Liver (tissue), 3 donors: ENCODE measurements at regions not wholly inside any gene's neighbourhood (a gene's known extent, or its start where the extent isn't known, plus 50 kb on each side); places are given as distances from the start of the nearest gene placed in this dataset.

Source experiments
- ATF3 ChIP-seq: IDR thresholded peaks from 2 replicates; pipeline ENCODE4 v1.6.1; 2016; ENCODE audit warnings: antibody characterized with exemption
- EGR1 ChIP-seq, 2 donors: IDR thresholded peaks; 2 replicates each; pipeline ENCODE4 v1.6.1; 2016 to 2018; ENCODE audit warnings: antibody characterized with exemption in 2 of 2, low read depth in 2 of 2
- FOXA1 ChIP-seq: IDR thresholded peaks from 2 replicates; pipeline ENCODE4 v1.6.1; 2016; ENCODE audit warnings: antibody characterized with exemption
- GABPA ChIP-seq, 2 donors: IDR thresholded peaks in 1 of 2; conservative IDR thresholded peaks in 1 of 2; 2 replicates each; pipeline ENCODE4 v1.6.1; 2016; ENCODE audit warnings: antibody characterized with exemption in 2 of 2, mild to moderate bottlenecking in 1 of 2, moderate library complexity in 1 of 2
- HNF4A ChIP-seq, 2 donors: conservative IDR thresholded peaks; 2 replicates each; pipeline ENCODE4 v1.6.1; 2016; ENCODE audit warnings: antibody characterized with exemption in 2 of 2, mild to moderate bottlenecking in 2 of 2
- JUND ChIP-seq, 2 donors: IDR thresholded peaks; 2 replicates each; pipeline ENCODE4 v1.6.1; 2016; ENCODE audit warnings: antibody characterized with exemption in 2 of 2
- NR2F2 ChIP-seq: IDR thresholded peaks from 2 replicates; pipeline ENCODE4 v1.6.1; 2016; ENCODE audit warnings: antibody characterized with exemption
- TAF1 ChIP-seq: conservative IDR thresholded peaks from 2 replicates; pipeline ENCODE4 v1.6.1; 2016; ENCODE audit warnings: antibody characterized with exemption, mild to moderate bottlenecking
- YY1 ChIP-seq: IDR thresholded peaks from 2 replicates; pipeline ENCODE4 v1.6.1; 2016; ENCODE audit warnings: antibody characterized with exemption, mild to moderate bottlenecking
- ZBTB33 ChIP-seq: IDR thresholded peaks from 2 replicates; pipeline ENCODE4 v1.6.1; 2016; ENCODE audit warnings: antibody characterized with exemption
- TF ChIP-seq, protein P1 (sequence below): fragments of 150-350 bp; IDR thresholded peaks from 2 replicates; pipeline ENCODE4 v1.5.1; 2017; ENCODE audit warnings: improper control_type of control experiment, low read depth, low read length; ENCODE audit not compliant: missing input control
- TF ChIP-seq, protein P2 (sequence below): IDR thresholded peaks from 2 replicates; pipeline ENCODE4 v1.6.1; 2016; ENCODE audit warnings: antibody characterized with exemption, mild to moderate bottlenecking
- TF ChIP-seq, protein P3 (sequence below): IDR thresholded peaks from 2 replicates; pipeline ENCODE4 v1.6.1; 2016; ENCODE audit warnings: antibody characterized with exemption
- donor health status: healthy.
- donor health status: healthy.

- TF ChIP-seq FOXA1 (no peak), JUND (IDR thresholded peaks at IDR 0.05) (no peak), GABPA (IDR thresholded peaks at IDR 0.05 in 1 of 2, conservative IDR thresholded peaks at IDR 0.05 in 1 of 2) (no peak), TAF1 (no peak), YY1 (no peak), ATF3 (no peak), EGR1 (IDR thresholded peaks at IDR 0.05; ENCODE audit: low read depth in 2 of 2) (no peak), NR2F2 (no peak), HNF4A (conservative IDR thresholded peaks at IDR 0.05) (no peak), ZBTB33 (no peak)
- TF ChIP-seq, protein P1, sequence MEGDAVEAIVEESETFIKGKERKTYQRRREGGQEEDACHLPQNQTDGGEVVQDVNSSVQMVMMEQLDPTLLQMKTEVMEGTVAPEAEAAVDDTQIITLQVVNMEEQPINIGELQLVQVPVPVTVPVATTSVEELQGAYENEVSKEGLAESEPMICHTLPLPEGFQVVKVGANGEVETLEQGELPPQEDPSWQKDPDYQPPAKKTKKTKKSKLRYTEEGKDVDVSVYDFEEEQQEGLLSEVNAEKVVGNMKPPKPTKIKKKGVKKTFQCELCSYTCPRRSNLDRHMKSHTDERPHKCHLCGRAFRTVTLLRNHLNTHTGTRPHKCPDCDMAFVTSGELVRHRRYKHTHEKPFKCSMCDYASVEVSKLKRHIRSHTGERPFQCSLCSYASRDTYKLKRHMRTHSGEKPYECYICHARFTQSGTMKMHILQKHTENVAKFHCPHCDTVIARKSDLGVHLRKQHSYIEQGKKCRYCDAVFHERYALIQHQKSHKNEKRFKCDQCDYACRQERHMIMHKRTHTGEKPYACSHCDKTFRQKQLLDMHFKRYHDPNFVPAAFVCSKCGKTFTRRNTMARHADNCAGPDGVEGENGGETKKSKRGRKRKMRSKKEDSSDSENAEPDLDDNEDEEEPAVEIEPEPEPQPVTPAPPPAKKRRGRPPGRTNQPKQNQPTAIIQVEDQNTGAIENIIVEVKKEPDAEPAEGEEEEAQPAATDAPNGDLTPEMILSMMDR: no peak
- TF ChIP-seq, protein P2, sequence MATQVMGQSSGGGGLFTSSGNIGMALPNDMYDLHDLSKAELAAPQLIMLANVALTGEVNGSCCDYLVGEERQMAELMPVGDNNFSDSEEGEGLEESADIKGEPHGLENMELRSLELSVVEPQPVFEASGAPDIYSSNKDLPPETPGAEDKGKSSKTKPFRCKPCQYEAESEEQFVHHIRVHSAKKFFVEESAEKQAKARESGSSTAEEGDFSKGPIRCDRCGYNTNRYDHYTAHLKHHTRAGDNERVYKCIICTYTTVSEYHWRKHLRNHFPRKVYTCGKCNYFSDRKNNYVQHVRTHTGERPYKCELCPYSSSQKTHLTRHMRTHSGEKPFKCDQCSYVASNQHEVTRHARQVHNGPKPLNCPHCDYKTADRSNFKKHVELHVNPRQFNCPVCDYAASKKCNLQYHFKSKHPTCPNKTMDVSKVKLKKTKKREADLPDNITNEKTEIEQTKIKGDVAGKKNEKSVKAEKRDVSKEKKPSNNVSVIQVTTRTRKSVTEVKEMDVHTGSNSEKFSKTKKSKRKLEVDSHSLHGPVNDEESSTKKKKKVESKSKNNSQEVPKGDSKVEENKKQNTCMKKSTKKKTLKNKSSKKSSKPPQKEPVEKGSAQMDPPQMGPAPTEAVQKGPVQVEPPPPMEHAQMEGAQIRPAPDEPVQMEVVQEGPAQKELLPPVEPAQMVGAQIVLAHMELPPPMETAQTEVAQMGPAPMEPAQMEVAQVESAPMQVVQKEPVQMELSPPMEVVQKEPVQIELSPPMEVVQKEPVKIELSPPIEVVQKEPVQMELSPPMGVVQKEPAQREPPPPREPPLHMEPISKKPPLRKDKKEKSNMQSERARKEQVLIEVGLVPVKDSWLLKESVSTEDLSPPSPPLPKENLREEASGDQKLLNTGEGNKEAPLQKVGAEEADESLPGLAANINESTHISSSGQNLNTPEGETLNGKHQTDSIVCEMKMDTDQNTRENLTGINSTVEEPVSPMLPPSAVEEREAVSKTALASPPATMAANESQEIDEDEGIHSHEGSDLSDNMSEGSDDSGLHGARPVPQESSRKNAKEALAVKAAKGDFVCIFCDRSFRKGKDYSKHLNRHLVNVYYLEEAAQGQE: no peak
- TF ChIP-seq, protein P3, sequence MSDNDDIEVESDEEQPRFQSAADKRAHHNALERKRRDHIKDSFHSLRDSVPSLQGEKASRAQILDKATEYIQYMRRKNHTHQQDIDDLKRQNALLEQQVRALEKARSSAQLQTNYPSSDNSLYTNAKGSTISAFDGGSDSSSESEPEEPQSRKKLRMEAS: no peak
These were observed 87.6 kb upstream of the NEBL start for GRCh38 chr10:20984662-20985061.
